ENCODE measurements at regions not wholly inside any gene's neighbourhood (a gene's known extent, or its start where the extent isn't known, plus 50 kb on each side); places are given as distances from the start of the nearest gene placed in this dataset.
"Not testable (repeated sequence)": the region's sequence is repeated elsewhere in the genome, so short reads cannot be mapped to it uniquely, and the experiment has no call there.

DNA sequence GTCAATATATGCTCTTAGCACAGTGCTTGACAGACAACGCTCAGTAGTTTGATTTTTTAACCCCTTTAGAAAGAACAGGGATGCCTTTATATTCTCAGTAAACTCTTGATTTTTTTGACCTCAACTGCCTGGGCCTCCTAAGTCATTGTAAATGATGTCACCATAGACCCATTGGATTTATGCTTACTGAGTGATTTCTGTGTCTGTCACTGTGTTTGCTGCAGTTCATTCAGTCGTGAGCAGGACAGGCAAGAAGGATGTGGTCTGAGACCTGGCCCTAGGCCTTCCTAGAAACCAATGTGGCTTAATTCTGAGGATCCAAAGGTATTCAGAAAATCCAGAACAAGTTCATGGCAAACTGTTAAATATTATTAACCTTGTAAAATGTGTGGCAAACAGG lies 868.1 kb downstream of the XPNPEP1 start:
- Histone ChIP-seq H3K27me3 (ENCODE audit: control insufficient read depth, insufficient read depth, low read length) (no peaks in the 10 kb centered on the region), H3K4me3 (ENCODE audit: low read depth, low read length) (no peak overlapping the region), H3K36me3 (ENCODE audit: control insufficient read depth, insufficient read depth, low read length) (no peaks in the 10 kb centered on the region)
- TF ChIP-seq, protein P1, sequence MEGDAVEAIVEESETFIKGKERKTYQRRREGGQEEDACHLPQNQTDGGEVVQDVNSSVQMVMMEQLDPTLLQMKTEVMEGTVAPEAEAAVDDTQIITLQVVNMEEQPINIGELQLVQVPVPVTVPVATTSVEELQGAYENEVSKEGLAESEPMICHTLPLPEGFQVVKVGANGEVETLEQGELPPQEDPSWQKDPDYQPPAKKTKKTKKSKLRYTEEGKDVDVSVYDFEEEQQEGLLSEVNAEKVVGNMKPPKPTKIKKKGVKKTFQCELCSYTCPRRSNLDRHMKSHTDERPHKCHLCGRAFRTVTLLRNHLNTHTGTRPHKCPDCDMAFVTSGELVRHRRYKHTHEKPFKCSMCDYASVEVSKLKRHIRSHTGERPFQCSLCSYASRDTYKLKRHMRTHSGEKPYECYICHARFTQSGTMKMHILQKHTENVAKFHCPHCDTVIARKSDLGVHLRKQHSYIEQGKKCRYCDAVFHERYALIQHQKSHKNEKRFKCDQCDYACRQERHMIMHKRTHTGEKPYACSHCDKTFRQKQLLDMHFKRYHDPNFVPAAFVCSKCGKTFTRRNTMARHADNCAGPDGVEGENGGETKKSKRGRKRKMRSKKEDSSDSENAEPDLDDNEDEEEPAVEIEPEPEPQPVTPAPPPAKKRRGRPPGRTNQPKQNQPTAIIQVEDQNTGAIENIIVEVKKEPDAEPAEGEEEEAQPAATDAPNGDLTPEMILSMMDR (IDR thresholded peaks at IDR 0.05; ENCODE audit: insufficient read depth, low read length, poor library complexity, severe bottlenecking): no peak
- DNase-seq (ENCODE audit: low read depth): no peak

GRCh38 chr10:109047856-109048255 lies 875.5 kb downstream of the XPNPEP1 start:
- DNase-seq (ENCODE audit: low read depth): no peak
- Histone ChIP-seq H3K4me3 (ENCODE audit: low read depth, low read length) (no peak overlapping the region), H3K27me3 (ENCODE audit: control insufficient read depth, insufficient read depth, low read length) (no peaks in the 10 kb centered on the region), H3K36me3 (ENCODE audit: control insufficient read depth, insufficient read depth, low read length) (no peaks in the 10 kb centered on the region)
- TF ChIP-seq, protein P1 (IDR thresholded peaks at IDR 0.05; ENCODE audit: insufficient read depth, low read length, poor library complexity, severe bottlenecking): no peak

- H3K4me3 ChIP-seq (ENCODE audit: low read depth, low read length); DNase-seq (ENCODE audit: low read depth); H3K27me3 ChIP-seq (ENCODE audit: control insufficient read depth, insufficient read depth, low read length); H3K36me3 ChIP-seq (ENCODE audit: control insufficient read depth, insufficient read depth, low read length): not testable (repeated sequence)
These were observed 876.9 kb downstream of the XPNPEP1 start for GRCh38 chr10:109046427-109046826.

- H3K4me3 ChIP-seq (ENCODE audit: low read depth, low read length): no peak overlapping the region
- TF ChIP-seq, protein P1 (IDR thresholded peaks at IDR 0.05; ENCODE audit: insufficient read depth, low read length, poor library complexity, severe bottlenecking): no peak
- H3K36me3 ChIP-seq (ENCODE audit: control insufficient read depth, insufficient read depth, low read length): no peaks in the 10 kb centered on the region
- no peaks in the 10 kb centered on the region for H3K27me3 ChIP-seq (ENCODE audit: control insufficient read depth, insufficient read depth, low read length)
- no peak for DNase-seq (ENCODE audit: low read depth)
These were observed 882.7 kb downstream of the XPNPEP1 start for GRCh38 chr10:109040622-109041021.

DNA sequence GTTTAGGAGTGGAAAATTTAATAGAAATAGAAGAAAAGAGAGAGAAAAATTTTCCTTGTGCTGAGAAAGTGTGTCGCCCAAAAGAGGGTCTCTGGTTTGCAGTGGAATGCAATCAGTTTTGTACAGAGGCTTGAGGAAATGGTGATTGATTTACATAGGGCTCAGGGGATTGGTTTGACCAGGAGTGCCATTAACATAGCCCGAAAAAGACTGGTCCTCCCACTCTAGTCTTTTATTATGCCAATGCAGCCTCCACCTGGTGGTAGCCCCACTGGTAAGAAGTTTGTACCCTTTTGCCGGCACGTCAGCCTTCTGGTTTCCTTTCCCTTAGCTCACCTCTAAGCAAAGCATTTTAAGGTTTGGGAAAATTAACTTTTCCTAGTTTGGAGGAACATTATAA lies 885.3 kb downstream of the XPNPEP1 start:
- Histone ChIP-seq H3K4me3 (ENCODE audit: low read depth, low read length) (no peak overlapping the region), H3K27me3 (ENCODE audit: control insufficient read depth, insufficient read depth, low read length) (no peaks in the 10 kb centered on the region), H3K36me3 (ENCODE audit: control insufficient read depth, insufficient read depth, low read length) (no peaks in the 10 kb centered on the region)
- TF ChIP-seq, protein P1 (IDR thresholded peaks at IDR 0.05; ENCODE audit: insufficient read depth, low read length, poor library complexity, severe bottlenecking): no peak
- no peak for DNase-seq (ENCODE audit: low read depth)

DNA sequence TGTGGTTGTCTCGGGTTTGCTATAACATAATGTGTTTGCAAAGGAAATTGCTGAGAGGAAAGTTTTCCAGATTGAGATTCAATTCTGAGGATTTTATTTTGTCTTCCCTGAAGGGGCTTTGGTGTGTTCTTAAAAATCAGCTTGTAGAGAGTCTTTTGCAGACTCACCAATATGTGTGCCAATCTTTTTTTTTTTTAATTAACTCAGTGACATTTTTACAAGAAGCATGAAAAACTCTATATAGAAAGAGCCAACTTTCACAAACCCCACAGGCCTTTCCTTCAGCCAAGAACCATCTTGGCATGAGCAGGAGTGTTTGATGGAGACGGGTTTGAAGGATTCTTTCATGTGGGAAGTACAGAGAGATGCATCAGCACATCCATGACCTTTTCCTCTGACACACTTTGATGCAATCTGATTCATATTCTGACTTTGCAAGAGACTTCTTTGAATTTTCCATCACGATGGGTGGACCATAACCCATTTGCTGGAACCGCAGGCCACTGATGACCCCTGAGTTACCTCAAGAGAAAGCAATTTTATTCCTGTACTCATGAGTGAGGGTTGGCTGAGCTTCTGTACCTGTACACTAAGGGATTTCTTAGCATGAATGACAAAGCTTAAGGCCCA lies 892.6 kb downstream of the XPNPEP1 start:
- no peak overlapping the region for H3K4me3 ChIP-seq (ENCODE audit: low read depth, low read length)
- no peaks in the 10 kb centered on the region for H3K36me3 ChIP-seq (ENCODE audit: control insufficient read depth, insufficient read depth, low read length)
- no peaks in the 10 kb centered on the region for H3K27me3 ChIP-seq (ENCODE audit: control insufficient read depth, insufficient read depth, low read length)
- no peak for DNase-seq (ENCODE audit: low read depth)
- TF ChIP-seq, protein P1 (IDR thresholded peaks at IDR 0.05; ENCODE audit: insufficient read depth, low read length, poor library complexity, severe bottlenecking): no peak
